ENCODE measurements at regions not wholly inside any gene's neighbourhood (a gene's known extent, or its start where the extent isn't known, plus 50 kb on each side); places are given as distances from the start of the nearest gene placed in this dataset.
"Not testable (repeated sequence)": the region's sequence is repeated elsewhere in the genome, so short reads cannot be mapped to it uniquely, and the experiment has no call there.

- DNase-seq, result no peak
Measured at GRCh38 chr3:21898316-21898715, 147.3 kb upstream of the ZNF385D start.

- no peak for DNase-seq
Measured at GRCh38 chr3:21901484-21901883, 150.5 kb upstream of the ZNF385D start.

GRCh38 chr3:21902956-21903355 lies 151.9 kb upstream of the ZNF385D start:
- no peak for DNase-seq

GRCh38 chr3:21909096-21909495 lies 158.1 kb upstream of the ZNF385D start:
- no peak for DNase-seq

GRCh38 chr3:21912711-21913110 lies 161.7 kb upstream of the ZNF385D start:
- DNase-seq, result no peak

- no peak for DNase-seq
Measured at GRCh38 chr3:21913791-21914190, 162.8 kb upstream of the ZNF385D start.

GRCh38 chr3:21914451-21914850 lies 163.4 kb upstream of the ZNF385D start:
- no peak for DNase-seq

GRCh38 chr3:21919383-21919782 lies 168.4 kb upstream of the ZNF385D start:
- DNase-seq, result no peak

- DNase-seq, result no peak
Measured at GRCh38 chr3:21920421-21920861, 169.4 kb upstream of the ZNF385D start.

GRCh38 chr3:21923156-21923555 lies 172.1 kb upstream of the ZNF385D start:
- not testable (repeated sequence) for DNase-seq

- no peak for DNase-seq
Measured at GRCh38 chr3:21927261-21927660, 176.3 kb upstream of the ZNF385D start.

- no peak for DNase-seq
Measured at GRCh38 chr3:21934591-21934990, 183.6 kb upstream of the ZNF385D start.

- no peak for DNase-seq
Measured at GRCh38 chr3:21936207-21936606, 185.2 kb upstream of the ZNF385D start.

- no peak for DNase-seq
Measured at GRCh38 chr3:21938267-21938681, 187.3 kb upstream of the ZNF385D start.

- no peak for DNase-seq
Measured at GRCh38 chr3:21942328-21942727, 191.3 kb upstream of the ZNF385D start.

- DNase-seq, result no peak
Measured at GRCh38 chr3:21944251-21944650, 193.2 kb upstream of the ZNF385D start.

GRCh38 chr3:21952856-21953255 lies 201.8 kb upstream of the ZNF385D start:
- DNase-seq, result no peak

- DNase-seq, result no peak
Measured at GRCh38 chr3:21954709-21955108, 203.7 kb upstream of the ZNF385D start.

GRCh38 chr3:21955406-21955805 lies 204.4 kb upstream of the ZNF385D start:
- DNase-seq, result no peak

GRCh38 chr3:21960033-21960432 lies 209.0 kb upstream of the ZNF385D start:
- DNase-seq, result no peak

GRCh38 chr3:21962456-21962855 lies 211.4 kb upstream of the ZNF385D start:
- DNase-seq, result no peak

- DNase-seq, result not testable (repeated sequence)
Measured at GRCh38 chr3:21966457-21966856, 215.4 kb upstream of the ZNF385D start.

GRCh38 chr3:21979706-21980105 lies 228.7 kb upstream of the ZNF385D start:
- no peak for DNase-seq

GRCh38 chr3:21989341-21990042 lies 238.5 kb upstream of the ZNF385D start:
- no peak for DNase-seq

- DNase-seq, result no peak
Measured at GRCh38 chr3:21991061-21991460, 240.1 kb upstream of the ZNF385D start.
